A549 (cell line): ENCODE measurements at regions not wholly inside any gene's neighbourhood (a gene's known extent, or its start where the extent isn't known, plus 50 kb on each side); places are given as distances from the start of the nearest gene placed in this dataset.

Experiments
- CHD2 ChIP-seq: fragments of 150-350 bp; IDR thresholded peaks from 2 replicates; pipeline ENCODE4 v1.6.1; 2014; ENCODE audit warnings: low read length; ENCODE audit not compliant: partially characterized antibody
- ESRRA ChIP-seq: fragments of 150-350 bp; IDR thresholded peaks from 2 replicates; pipeline ENCODE4 v1.6.1; 2014; ENCODE audit warnings: mild to moderate bottlenecking, low read length, borderline replicate concordance
- MYC ChIP-seq: IDR thresholded peaks from 2 replicates; pipeline ENCODE4 v1.6.1; 2012; ENCODE audit warnings: mild to moderate bottlenecking, inconsistent platforms, low read length, improper control_type of control experiment, borderline replicate concordance
- NFE2L2 ChIP-seq: fragments of 150-350 bp; conservative IDR thresholded peaks from 2 replicates; pipeline ENCODE4 v1.6.1; 2014; ENCODE audit warnings: low read length
- POLR2A ChIP-seq: IDR thresholded peaks from 2 replicates; pipeline ENCODE4 v1.6.1; 2012; ENCODE audit warnings: mild to moderate bottlenecking, low read length
- RCOR1 ChIP-seq: fragments of 150-350 bp; IDR thresholded peaks from 2 replicates; pipeline ENCODE4 v1.6.1; 2014; ENCODE audit warnings: antibody characterized with exemption, low read length, low read depth
- REST ChIP-seq: fragments of 200-600 bp; sonication (generic); IDR thresholded peaks from 2 replicates; pipeline ENCODE4 v1.6.1; 2016; ENCODE audit warnings: antibody characterized with exemption, mild to moderate bottlenecking, moderate library complexity
- USF2 ChIP-seq: fragments of 450-650 bp; IDR thresholded peaks from 2 replicates; pipeline ENCODE4 v1.6.1; 2014; ENCODE audit warnings: antibody characterized with exemption
- ZFP36 ChIP-seq: fragments of 450-650 bp; IDR thresholded peaks from 2 replicates; pipeline ENCODE4 v1.6.1; 2014; ENCODE audit warnings: borderline replicate concordance; ENCODE audit not compliant: partially characterized antibody
- TF ChIP-seq, protein P1 (sequence below): fragments of >200 bp; sonication (Bioruptor Twin); formaldehyde crosslinking; IDR thresholded peaks from 3 replicates; pipeline ENCODE4 v1.6.1; 2016
- TF ChIP-seq, protein P2 (sequence below): fragments of >200 bp; sonication (Bioruptor Twin); formaldehyde crosslinking; IDR thresholded peaks from 3 replicates; pipeline ENCODE4 v1.5.1; 2016
- TF ChIP-seq, protein P3 (sequence below): IDR thresholded peaks from 2 replicates; pipeline ENCODE4 v1.6.1; 2012

DNA sequence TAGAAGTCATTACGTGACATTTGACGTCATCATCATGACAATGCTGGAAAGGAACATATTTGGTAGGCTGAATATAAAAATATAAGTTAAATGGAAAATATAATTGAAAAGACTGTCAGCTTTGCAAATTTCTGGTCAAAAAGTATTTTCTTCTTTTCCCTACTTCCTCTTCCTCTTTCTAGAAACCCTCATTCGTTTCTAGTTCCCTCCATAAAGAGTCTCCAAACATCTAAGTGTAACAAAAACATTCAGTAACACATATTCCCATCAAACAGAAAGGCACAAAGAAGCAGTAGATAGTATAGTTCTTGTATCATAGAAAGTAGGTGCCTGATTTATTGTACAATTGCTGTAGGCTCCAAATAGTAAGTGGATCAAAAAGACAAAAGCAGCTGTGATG is 150.8 kb upstream of the FAM83B start:
- TF ChIP-seq, protein P1, sequence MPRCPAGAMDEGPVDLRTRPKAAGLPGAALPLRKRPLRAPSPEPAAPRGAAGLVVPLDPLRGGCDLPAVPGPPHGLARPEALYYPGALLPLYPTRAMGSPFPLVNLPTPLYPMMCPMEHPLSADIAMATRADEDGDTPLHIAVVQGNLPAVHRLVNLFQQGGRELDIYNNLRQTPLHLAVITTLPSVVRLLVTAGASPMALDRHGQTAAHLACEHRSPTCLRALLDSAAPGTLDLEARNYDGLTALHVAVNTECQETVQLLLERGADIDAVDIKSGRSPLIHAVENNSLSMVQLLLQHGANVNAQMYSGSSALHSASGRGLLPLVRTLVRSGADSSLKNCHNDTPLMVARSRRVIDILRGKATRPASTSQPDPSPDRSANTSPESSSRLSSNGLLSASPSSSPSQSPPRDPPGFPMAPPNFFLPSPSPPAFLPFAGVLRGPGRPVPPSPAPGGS, result no peak
- no peak for TF ChIP-seq USF2
- TF ChIP-seq, protein P2, sequence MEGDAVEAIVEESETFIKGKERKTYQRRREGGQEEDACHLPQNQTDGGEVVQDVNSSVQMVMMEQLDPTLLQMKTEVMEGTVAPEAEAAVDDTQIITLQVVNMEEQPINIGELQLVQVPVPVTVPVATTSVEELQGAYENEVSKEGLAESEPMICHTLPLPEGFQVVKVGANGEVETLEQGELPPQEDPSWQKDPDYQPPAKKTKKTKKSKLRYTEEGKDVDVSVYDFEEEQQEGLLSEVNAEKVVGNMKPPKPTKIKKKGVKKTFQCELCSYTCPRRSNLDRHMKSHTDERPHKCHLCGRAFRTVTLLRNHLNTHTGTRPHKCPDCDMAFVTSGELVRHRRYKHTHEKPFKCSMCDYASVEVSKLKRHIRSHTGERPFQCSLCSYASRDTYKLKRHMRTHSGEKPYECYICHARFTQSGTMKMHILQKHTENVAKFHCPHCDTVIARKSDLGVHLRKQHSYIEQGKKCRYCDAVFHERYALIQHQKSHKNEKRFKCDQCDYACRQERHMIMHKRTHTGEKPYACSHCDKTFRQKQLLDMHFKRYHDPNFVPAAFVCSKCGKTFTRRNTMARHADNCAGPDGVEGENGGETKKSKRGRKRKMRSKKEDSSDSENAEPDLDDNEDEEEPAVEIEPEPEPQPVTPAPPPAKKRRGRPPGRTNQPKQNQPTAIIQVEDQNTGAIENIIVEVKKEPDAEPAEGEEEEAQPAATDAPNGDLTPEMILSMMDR, result no peak
- TF ChIP-seq REST, result no peak
- TF ChIP-seq POLR2A, result no peak
- TF ChIP-seq RCOR1, result no peak
- TF ChIP-seq ZFP36, result no peak
- no peak for TF ChIP-seq MYC
- no peak for TF ChIP-seq CHD2
- no peak for TF ChIP-seq ESRRA
- no peak for TF ChIP-seq NFE2L2
- TF ChIP-seq, protein P3, sequence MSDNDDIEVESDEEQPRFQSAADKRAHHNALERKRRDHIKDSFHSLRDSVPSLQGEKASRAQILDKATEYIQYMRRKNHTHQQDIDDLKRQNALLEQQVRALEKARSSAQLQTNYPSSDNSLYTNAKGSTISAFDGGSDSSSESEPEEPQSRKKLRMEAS, result no peak
